Neural progenitor cell (in vitro differentiated cells): ENCODE measurements at regions not wholly inside any gene's neighbourhood (a gene's known extent, or its start where the extent isn't known, plus 50 kb on each side); places are given as distances from the start of the nearest gene placed in this dataset.

Source experiments
- CTCF ChIP-seq: fragments of 200-600 bp; sonication (generic); IDR thresholded peaks from 2 replicates; pipeline ENCODE4 v1.5.1; 2017; ENCODE audit warnings: antibody characterized with exemption, mild to moderate bottlenecking
- EZH2 ChIP-seq: fragments of 200-600 bp; sonication (generic); IDR thresholded peaks from 2 replicates; pipeline ENCODE4 v1.6.1; 2017; ENCODE audit warnings: antibody characterized with exemption, mild to moderate bottlenecking, moderate library complexity

- TF ChIP-seq CTCF (no peak), EZH2 (no peak)
Measured at GRCh38 chr2:234143896-234144295, 93.4 kb downstream of the SPP2 start.
